GM18858 (cell line): ENCODE measurements at regions not wholly inside any gene's neighbourhood (a gene's known extent, or its start where the extent isn't known, plus 50 kb on each side); places are given as distances from the start of the nearest gene placed in this dataset.
"Not testable (repeated sequence)": the region's sequence is repeated elsewhere in the genome, so short reads cannot be mapped to it uniquely, and the experiment has no call there.

ENCODE experiments used
- ATAC-seq: cut with Tn5 transposase; IDR thresholded peaks from one replicate; pipeline ENCODE4 v1.9.1; 2021; ENCODE audit not compliant: unreplicated experiment

- peak; percentile 87 for ATAC-seq
Observed at GRCh38 chr16:52976539-52977167, 76.0 kb downstream of the CHD9NB start.

- ATAC-seq = no peak
Observed at GRCh38 chr16:52967744-52968143, 85.0 kb downstream of the CHD9NB start.

- ATAC-seq = no peak
Observed at GRCh38 chr16:52964290-52964689, 88.4 kb downstream of the CHD9NB start.

GRCh38 chr16:52963855-52964242 lies 88.8 kb downstream of the CHD9NB start:
- ATAC-seq = no peak

- no peak for ATAC-seq
Observed at GRCh38 chr16:52963212-52963854, 89.4 kb downstream of the CHD9NB start.

- no peak for ATAC-seq
Observed at GRCh38 chr16:52958951-52959350, 93.7 kb downstream of the CHD9NB start.

GRCh38 chr16:52957199-52957598 lies 95.5 kb downstream of the CHD9NB start:
- ATAC-seq = no peak

- ATAC-seq = no peak
Observed at GRCh38 chr16:52956044-52956443, 96.7 kb downstream of the CHD9NB start.

GRCh38 chr16:52953215-52953614 lies 99.5 kb downstream of the CHD9NB start:
- ATAC-seq = no peak

GRCh38 chr16:52948946-52949345 lies 103.8 kb downstream of the CHD9NB start:
- no peak for ATAC-seq

- ATAC-seq = no peak
Observed at GRCh38 chr16:52932321-52932720, 120.4 kb downstream of the CHD9NB start.

- no peak for ATAC-seq
Observed at GRCh38 chr16:52929478-52930400, 123.0 kb downstream of the CHD9NB start.

GRCh38 chr16:52928955-52929354 lies 123.7 kb downstream of the CHD9NB start:
- ATAC-seq = no peak

- ATAC-seq = no peak
Observed at GRCh38 chr16:52925143-52925542, 127.6 kb downstream of the CHD9NB start.

GRCh38 chr16:52924162-52924561 lies 128.5 kb downstream of the CHD9NB start:
- no peak for ATAC-seq

- no peak for ATAC-seq
Observed at GRCh38 chr16:52921104-52921503, 131.6 kb downstream of the CHD9NB start.

GRCh38 chr16:52920331-52920730 lies 132.4 kb downstream of the CHD9NB start:
- no peak for ATAC-seq

- ATAC-seq = no peak
Observed at GRCh38 chr16:52914428-52914827, 138.3 kb downstream of the CHD9NB start.

- peak; percentile 71 for ATAC-seq
Observed at GRCh38 chr16:52912565-52913173, 140.0 kb downstream of the CHD9NB start.

GRCh38 chr16:52908057-52908456 lies 144.6 kb downstream of the CHD9NB start:
- ATAC-seq = not testable (repeated sequence)

GRCh38 chr16:52906281-52906680 lies 146.4 kb downstream of the CHD9NB start:
- ATAC-seq = no peak
